Suprapubic skin (tissue), 3 donors: ENCODE measurements at regions not wholly inside any gene's neighbourhood (a gene's known extent, or its start where the extent isn't known, plus 50 kb on each side); places are given as distances from the start of the nearest gene placed in this dataset.

Source experiments
- POLR2AphosphoS5 ChIP-seq, 3 donors: sonication (generic); formaldehyde crosslinking; IDR thresholded peaks; one replicate each; pipeline ENCODE4 v1.6.1; 2017; ENCODE audit warnings: antibody characterized with exemption in 3 of 3
- TF ChIP-seq, protein P1 (sequence below), 2 donors: fragments of 200-600 bp in 1 of 2; fragments of 450-650 bp in 1 of 2; sonication (generic) in 1 of 2; IDR thresholded peaks; one replicate each; pipeline ENCODE4 v1.5.1; 2016 to 2019; ENCODE audit warnings: antibody characterized with exemption in 2 of 2, mild to moderate bottlenecking in 1 of 2, moderate library complexity in 1 of 2

DNA sequence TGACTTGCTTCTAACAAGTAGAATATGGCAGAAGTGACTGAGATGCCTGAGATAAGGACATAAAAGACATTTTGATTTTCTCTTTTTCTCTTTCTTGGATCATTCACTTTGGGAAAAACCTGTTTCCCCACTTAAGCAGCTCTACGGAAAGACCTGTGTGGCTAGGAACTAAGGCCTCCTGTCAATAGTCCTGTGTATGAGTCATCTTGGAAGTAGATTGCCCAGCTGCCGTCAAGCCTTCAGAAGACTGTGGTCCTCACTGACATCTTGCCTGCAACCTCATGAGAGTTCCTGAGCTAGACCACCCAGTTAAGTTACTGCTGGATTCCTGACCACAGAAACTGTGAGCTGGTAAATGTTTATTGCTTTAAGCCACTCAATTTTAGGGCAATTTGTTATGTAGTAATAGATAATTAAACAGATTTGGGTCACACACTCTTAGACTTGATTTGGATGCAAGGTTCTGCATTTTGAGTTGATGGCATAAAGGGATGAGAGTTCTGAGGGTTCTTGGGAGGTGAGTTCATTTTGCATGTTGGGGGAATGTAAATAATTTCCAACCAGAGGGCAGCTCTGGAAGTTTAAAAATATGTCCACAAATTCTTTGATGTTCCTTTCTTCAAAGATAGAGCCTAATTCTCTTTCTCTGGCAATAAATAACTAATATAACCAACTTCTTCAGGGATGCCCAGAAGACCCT lies 229.2 kb downstream of the SQOR start:
- TF ChIP-seq, protein P1, sequence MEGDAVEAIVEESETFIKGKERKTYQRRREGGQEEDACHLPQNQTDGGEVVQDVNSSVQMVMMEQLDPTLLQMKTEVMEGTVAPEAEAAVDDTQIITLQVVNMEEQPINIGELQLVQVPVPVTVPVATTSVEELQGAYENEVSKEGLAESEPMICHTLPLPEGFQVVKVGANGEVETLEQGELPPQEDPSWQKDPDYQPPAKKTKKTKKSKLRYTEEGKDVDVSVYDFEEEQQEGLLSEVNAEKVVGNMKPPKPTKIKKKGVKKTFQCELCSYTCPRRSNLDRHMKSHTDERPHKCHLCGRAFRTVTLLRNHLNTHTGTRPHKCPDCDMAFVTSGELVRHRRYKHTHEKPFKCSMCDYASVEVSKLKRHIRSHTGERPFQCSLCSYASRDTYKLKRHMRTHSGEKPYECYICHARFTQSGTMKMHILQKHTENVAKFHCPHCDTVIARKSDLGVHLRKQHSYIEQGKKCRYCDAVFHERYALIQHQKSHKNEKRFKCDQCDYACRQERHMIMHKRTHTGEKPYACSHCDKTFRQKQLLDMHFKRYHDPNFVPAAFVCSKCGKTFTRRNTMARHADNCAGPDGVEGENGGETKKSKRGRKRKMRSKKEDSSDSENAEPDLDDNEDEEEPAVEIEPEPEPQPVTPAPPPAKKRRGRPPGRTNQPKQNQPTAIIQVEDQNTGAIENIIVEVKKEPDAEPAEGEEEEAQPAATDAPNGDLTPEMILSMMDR (IDR thresholded peaks at IDR 0.05) = no peak
- no peak for TF ChIP-seq POLR2AphosphoS5 (IDR thresholded peaks at IDR 0.05)
